Smooth muscle cell (in vitro differentiated cells): ENCODE measurements at regions not wholly inside any gene's neighbourhood (a gene's known extent, or its start where the extent isn't known, plus 50 kb on each side); places are given as distances from the start of the nearest gene placed in this dataset.

Source experiments
- DNase-seq: peaks from one replicate; lab custom pipeline; 2025; ENCODE audit not compliant: unreplicated experiment; lab: John Stamatoyannopoulos, UW
- H2AFZ ChIP-seq: fragments of 200-600 bp; sonication (generic); 2 replicates; pipeline ENCODE4 v1.6.0; 2016; ENCODE audit warnings: antibody characterized with exemption, low read depth, mild to moderate bottlenecking
- H3F3A ChIP-seq: fragments of 200-600 bp; sonication (generic); 2 replicates; pipeline ENCODE4 v1.6.0; 2017; ENCODE audit warnings: antibody characterized with exemption, low read depth
- H3K27ac ChIP-seq: fragments of 200-600 bp; sonication (generic); 2 replicates; pipeline ENCODE4 v1.5.1; 2016; ENCODE audit warnings: low read depth, mild to moderate bottlenecking
- H3K27me3 ChIP-seq: fragments of 200-600 bp; sonication (generic); 2 replicates; pipeline ENCODE4 v1.6.1; 2016; ENCODE audit warnings: low read depth, mild to moderate bottlenecking
- H3K36me3 ChIP-seq: fragments of 200-600 bp; sonication (generic); 2 replicates; pipeline ENCODE4 v1.5.1; 2016; ENCODE audit warnings: low read depth
- H3K4me1 ChIP-seq: fragments of 200-600 bp; sonication (generic); 2 replicates; pipeline ENCODE4 v1.5.1; 2016; ENCODE audit warnings: low read depth
- H3K4me2 ChIP-seq: fragments of 200-600 bp; sonication (generic); 2 replicates; pipeline ENCODE4 v1.6.0; 2016; ENCODE audit warnings: mild to moderate bottlenecking
- H3K4me3 ChIP-seq: fragments of 200-600 bp; sonication (generic); 2 replicates; pipeline ENCODE4 v1.5.1; 2016; ENCODE audit warnings: mild to moderate bottlenecking
- H3K79me2 ChIP-seq: fragments of 200-600 bp; sonication (generic); 2 replicates; pipeline ENCODE4 v1.6.0; 2016; ENCODE audit warnings: low read depth, mild to moderate bottlenecking
- H3K9ac ChIP-seq: fragments of 200-600 bp; sonication (generic); 2 replicates; pipeline ENCODE4 v1.6.0; 2016; ENCODE audit warnings: low read depth
- H3K9me3 ChIP-seq: fragments of 200-600 bp; sonication (generic); replicated peaks from 2 replicates; pipeline ENCODE4 v1.5.1; 2016; ENCODE audit warnings: low read depth
- H4K20me1 ChIP-seq: fragments of 200-600 bp; sonication (generic); 2 replicates; pipeline ENCODE4 v1.6.0; 2016; ENCODE audit warnings: low read depth
- WGBS: methylation state at CpG from one replicate; pipeline ENCODE4 v1.1.7; 2016; ENCODE audit warnings: low lambda C conversion rate; 5-methylcytosine and 5-hydroxymethylcytosine counted together
- TF ChIP-seq, protein P1 (sequence below): fragments of 200-600 bp; sonication (generic); IDR thresholded peaks from 2 replicates; pipeline ENCODE4 v1.5.1; 2017; ENCODE audit warnings: borderline replicate concordance, mild to moderate bottlenecking, antibody characterized with exemption; ENCODE audit not compliant: insufficient read depth, poor library complexity, severe bottlenecking

DNA sequence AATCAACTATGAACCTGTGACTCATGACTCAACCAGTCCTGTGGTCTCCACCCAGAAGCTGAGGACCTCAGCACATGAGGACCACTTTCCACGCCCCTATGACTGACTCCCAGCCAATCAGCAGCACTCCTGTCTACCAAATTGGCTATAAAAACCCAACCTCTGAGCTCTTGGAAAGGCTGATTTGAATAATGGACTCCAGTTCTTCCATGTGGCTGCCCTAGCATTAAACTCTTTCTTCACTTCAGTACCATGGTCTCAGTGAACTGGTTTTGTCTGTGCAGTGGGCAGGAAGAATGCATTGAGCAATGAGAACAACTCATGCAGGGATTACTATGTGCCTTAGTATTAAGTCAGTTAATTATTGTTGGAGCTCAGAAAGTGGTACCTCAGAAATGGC is 78.3 kb downstream of the CMPK2 start:
- H3K9me3 ChIP-seq: no peaks in the 10 kb centered on the region
- TF ChIP-seq, protein P1, sequence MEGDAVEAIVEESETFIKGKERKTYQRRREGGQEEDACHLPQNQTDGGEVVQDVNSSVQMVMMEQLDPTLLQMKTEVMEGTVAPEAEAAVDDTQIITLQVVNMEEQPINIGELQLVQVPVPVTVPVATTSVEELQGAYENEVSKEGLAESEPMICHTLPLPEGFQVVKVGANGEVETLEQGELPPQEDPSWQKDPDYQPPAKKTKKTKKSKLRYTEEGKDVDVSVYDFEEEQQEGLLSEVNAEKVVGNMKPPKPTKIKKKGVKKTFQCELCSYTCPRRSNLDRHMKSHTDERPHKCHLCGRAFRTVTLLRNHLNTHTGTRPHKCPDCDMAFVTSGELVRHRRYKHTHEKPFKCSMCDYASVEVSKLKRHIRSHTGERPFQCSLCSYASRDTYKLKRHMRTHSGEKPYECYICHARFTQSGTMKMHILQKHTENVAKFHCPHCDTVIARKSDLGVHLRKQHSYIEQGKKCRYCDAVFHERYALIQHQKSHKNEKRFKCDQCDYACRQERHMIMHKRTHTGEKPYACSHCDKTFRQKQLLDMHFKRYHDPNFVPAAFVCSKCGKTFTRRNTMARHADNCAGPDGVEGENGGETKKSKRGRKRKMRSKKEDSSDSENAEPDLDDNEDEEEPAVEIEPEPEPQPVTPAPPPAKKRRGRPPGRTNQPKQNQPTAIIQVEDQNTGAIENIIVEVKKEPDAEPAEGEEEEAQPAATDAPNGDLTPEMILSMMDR: no peak
- whole genome bisulfite sequencing: 100% methylated on average over 1 of the region's 1 CpG
- no peak overlapping the region for H3K27ac ChIP-seq
- no peaks in the 10 kb centered on the region for H3K36me3 ChIP-seq
- no peaks in the 10 kb centered on the region for H3K79me2 ChIP-seq
- no peaks in the 10 kb centered on the region for H3F3A ChIP-seq
- H3K4me1 ChIP-seq: no peaks in the 10 kb centered on the region
- H4K20me1 ChIP-seq: no peaks in the 10 kb centered on the region
- DNase-seq: no peak
- H3K9ac ChIP-seq: no peak overlapping the region
- H3K4me3 ChIP-seq: no peak overlapping the region
- H3K4me2 ChIP-seq: no peak overlapping the region
- H3K27me3 ChIP-seq: no peaks in the 10 kb centered on the region
- no peak overlapping the region for H2AFZ ChIP-seq

DNA sequence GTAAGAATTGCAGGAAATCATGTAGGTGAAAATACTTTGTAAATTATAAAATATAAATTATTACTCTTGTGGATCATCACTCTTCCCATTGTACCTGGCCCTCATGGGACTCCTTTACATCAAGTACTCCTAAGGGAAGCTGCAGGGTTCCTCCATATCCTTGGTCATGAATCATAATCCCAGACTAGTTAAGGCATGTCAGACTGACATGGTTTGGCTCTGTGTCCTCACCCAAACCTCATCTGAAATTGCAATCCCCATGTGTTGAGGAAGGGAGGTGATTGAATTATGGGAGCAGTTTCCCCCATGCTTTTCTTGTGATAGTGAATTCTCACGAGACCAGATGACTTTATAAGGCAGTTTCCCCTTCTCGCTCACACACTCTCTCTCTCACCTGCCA is 77.1 kb downstream of the CMPK2 start:
- Histone ChIP-seq H3F3A (no peaks in the 10 kb centered on the region), H3K27me3 (no peaks in the 10 kb centered on the region), H3K4me3 (no peak overlapping the region), H3K9ac (no peak overlapping the region), H2AFZ (no peak overlapping the region), H3K79me2 (no peaks in the 10 kb centered on the region), H3K27ac (no peak overlapping the region), H4K20me1 (no peaks in the 10 kb centered on the region), H3K4me2 (no peak overlapping the region), H3K4me1 (no peaks in the 10 kb centered on the region), H3K36me3 (no peaks in the 10 kb centered on the region), H3K9me3 (no peaks in the 10 kb centered on the region)
- TF ChIP-seq, protein P1: no peak
- no peak for DNase-seq
- 90% methylated on average over 2 of the region's 2 CpGs for WGBS

DNA sequence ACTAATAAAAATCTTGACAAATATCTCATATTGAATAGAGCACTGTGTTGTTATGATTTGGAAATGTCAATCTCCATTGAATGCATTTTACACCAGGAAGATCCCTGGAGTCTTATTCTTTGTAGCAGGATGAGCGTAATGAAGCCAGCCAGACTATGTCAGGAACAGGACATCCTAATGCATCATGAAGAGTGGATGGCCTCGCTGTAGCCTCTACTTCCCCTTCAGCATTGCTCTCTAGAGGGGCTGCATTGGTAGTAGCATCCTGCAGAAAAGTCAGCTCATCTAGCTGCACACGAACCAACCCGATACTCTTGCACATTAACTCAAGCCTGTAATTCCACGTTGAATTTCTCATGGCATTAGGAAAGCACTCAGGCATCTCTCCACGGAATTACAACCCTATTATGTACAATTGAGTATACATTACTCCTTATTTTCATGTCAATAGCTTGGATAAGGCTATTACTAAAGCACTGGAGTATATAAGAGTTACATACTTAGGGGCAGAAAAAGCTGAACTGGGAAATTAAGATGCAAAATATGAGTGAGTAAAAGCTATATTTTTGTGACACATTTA is 76.1 kb downstream of the CMPK2 start:
- Histone ChIP-seq H3K79me2 (no peaks in the 10 kb centered on the region), H3K4me3 (no peak overlapping the region), H2AFZ (no peak overlapping the region), H3K36me3 (no peaks in the 10 kb centered on the region), H3K27me3 (no peaks in the 10 kb centered on the region), H3K27ac (no peak overlapping the region), H3K9ac (no peak overlapping the region), H3F3A (no peaks in the 10 kb centered on the region), H4K20me1 (no peaks in the 10 kb centered on the region), H3K4me1 (no peaks in the 10 kb centered on the region), H3K9me3 (no peaks in the 10 kb centered on the region), H3K4me2 (no peak overlapping the region)
- DNase-seq: no peak
- 88% methylated on average over 6 of the region's 6 CpGs for WGBS
- TF ChIP-seq, protein P1: no peak

DNA sequence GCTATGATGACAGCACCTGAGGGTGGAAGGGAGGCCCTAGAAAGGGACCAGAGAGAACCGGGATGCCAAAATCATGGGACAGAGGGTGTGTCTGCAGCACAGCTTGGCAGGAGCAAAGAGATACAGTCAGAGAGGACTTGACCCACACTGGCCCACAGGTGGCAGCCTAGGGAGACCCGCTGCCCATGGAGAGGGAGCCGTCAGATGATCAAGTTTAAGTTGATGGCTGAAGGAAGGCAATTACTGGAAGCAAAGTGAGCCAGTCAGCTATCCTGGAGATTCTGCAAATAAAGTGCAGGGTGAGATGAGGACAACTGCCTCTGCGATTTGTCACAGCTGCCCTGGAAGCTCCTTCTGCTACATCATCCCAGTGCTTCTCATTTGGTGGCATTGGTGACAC is 74.0 kb downstream of the CMPK2 start:
- WGBS: 69% methylated on average over 4 of the region's 4 CpGs
- Histone ChIP-seq H3K4me2 (no peak overlapping the region), H2AFZ (no peak overlapping the region), H3K27me3 (no peaks in the 10 kb centered on the region), H3K79me2 (no peaks in the 10 kb centered on the region), H3K9me3 (no peaks in the 10 kb centered on the region), H3K4me3 (no peak overlapping the region), H3K27ac (no peak overlapping the region), H3K36me3 (no peaks in the 10 kb centered on the region), H4K20me1 (no peaks in the 10 kb centered on the region), H3K9ac (no peak overlapping the region), H3K4me1 (no peaks in the 10 kb centered on the region), H3F3A (no peaks in the 10 kb centered on the region)
- no peak for DNase-seq
- TF ChIP-seq, protein P1: no peak
